ENCODE measurements at regions not wholly inside any gene's neighbourhood (a gene's known extent, or its start where the extent isn't known, plus 50 kb on each side); places are given as distances from the start of the nearest gene placed in this dataset.
"Not testable (repeated sequence)": the region's sequence is repeated elsewhere in the genome, so short reads cannot be mapped to it uniquely, and the experiment has no call there.

DNA sequence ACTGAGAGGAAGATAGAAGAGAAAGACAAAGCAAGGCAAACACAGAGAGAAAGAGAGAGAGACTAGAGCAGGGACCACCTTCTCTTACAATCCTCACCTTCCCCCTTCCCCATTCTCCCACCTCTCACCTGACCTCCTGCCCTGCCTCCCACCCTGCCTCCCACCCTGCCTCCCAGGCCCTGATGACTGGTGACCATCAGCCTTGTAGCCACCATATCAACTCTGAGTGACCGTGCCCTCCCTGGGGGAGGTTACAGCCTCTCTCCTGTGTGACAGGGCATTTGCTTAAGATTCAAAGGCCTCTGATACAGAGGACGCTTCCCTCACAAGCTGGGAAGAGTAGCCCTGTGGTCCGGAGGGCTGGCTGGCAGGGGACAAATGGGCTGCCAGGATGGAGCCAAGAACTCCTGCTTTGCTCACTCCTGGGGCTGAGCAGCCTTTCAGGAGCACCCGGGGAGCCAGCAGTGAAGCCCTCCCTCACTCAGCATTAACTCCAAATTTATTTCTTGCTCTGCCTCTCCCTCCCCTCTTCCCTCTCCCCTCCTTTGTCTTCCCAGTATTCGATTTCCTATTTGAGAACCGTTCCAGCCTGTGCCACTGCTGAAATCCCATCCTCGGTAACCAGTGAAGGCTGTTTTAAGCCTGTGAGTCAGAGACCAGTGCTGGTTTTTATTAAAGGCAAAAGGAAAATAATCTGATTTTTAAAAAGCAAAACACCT is 125.2 kb upstream of the SYT13 start:
- DNase-seq (ENCODE audit: low spot score), result no peak

DNA sequence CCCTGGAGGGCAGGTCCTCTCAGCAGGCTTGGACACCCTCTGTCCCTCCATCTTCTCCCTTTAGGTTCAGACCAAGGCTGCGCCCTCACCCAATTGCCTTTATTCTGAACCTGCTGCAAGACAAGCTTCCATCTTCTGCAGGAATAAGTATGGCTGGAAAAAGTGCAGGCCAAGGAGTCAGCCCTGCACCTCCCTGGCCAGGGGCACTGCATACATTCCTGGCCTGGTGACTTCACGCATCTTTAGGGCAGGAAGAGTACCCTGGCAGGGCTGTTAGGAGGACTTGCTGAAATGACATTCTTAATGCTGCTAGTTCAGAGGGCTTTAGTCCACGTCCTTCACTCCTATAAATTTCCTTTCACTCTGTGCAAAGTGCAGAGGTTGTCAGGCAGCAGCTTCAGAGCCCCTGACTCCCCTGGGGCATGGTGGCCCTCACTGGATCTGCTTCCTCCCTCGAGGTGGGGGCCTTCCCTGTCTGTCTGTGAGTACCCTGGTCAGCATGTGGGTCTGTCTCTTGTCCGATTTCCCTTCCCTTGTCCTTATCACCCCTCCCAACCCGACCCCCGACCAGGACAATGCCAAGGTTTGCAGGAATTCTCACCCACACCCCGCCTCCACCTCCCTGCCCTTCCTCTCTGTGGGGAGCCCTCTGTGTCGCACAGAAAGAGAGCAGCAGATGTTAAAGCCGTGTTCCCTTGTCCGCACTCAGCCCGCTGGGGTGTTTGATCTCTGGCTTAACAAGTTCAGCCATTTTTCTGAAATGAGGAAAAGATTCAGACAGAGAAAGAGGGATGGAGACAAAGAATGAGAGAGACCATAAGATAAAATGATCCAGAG is 124.5 kb upstream of the SYT13 start:
- in situ Hi-C loops (cut with MboI; ENCODE audit: low sequenced_read_pairs, unreplicated experiment), result no loop called here
- no peak for DNase-seq (ENCODE audit: low spot score)
- TF ChIP-seq, protein P1, sequence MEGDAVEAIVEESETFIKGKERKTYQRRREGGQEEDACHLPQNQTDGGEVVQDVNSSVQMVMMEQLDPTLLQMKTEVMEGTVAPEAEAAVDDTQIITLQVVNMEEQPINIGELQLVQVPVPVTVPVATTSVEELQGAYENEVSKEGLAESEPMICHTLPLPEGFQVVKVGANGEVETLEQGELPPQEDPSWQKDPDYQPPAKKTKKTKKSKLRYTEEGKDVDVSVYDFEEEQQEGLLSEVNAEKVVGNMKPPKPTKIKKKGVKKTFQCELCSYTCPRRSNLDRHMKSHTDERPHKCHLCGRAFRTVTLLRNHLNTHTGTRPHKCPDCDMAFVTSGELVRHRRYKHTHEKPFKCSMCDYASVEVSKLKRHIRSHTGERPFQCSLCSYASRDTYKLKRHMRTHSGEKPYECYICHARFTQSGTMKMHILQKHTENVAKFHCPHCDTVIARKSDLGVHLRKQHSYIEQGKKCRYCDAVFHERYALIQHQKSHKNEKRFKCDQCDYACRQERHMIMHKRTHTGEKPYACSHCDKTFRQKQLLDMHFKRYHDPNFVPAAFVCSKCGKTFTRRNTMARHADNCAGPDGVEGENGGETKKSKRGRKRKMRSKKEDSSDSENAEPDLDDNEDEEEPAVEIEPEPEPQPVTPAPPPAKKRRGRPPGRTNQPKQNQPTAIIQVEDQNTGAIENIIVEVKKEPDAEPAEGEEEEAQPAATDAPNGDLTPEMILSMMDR (IDR thresholded peaks at IDR 0.05; ENCODE audit: borderline replicate concordance, control extremely low read depth, extremely low read depth, insufficient read depth, missing control alignments), result no peak

More for the DNA sequence above, 125.2 kb upstream of the SYT13 start:
- TF ChIP-seq, protein P1 (IDR thresholded peaks at IDR 0.05; ENCODE audit: borderline replicate concordance, control extremely low read depth, extremely low read depth, insufficient read depth, missing control alignments), result no peak
- in situ Hi-C loops (cut with MboI; ENCODE audit: low sequenced_read_pairs, unreplicated experiment), result no loop called here

DNA sequence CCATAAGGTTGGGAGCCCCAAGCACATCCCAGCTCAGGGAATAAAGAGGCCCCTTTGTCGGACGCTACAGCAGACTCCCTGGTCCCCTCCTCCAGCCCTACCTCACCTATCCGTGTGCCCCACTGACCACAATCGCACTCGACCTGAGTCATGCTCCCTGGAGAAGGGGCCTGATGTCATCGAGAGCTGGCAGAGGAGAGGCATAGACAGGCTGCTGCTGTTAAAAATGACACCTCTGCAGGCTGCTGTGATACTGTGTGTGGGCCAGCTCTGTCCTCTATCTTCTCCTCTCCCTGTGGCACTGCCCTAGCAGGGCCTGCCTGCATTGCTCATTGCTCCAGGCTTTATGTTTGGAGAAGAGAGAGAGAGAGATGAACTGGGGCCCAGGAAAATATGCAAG is 123.4 kb upstream of the SYT13 start:
- in situ Hi-C loops (cut with MboI; ENCODE audit: low sequenced_read_pairs, unreplicated experiment), result no loop called here
- TF ChIP-seq, protein P1 (IDR thresholded peaks at IDR 0.05; ENCODE audit: borderline replicate concordance, control extremely low read depth, extremely low read depth, insufficient read depth, missing control alignments), result no peak
- no peak for DNase-seq (ENCODE audit: low spot score)

DNA sequence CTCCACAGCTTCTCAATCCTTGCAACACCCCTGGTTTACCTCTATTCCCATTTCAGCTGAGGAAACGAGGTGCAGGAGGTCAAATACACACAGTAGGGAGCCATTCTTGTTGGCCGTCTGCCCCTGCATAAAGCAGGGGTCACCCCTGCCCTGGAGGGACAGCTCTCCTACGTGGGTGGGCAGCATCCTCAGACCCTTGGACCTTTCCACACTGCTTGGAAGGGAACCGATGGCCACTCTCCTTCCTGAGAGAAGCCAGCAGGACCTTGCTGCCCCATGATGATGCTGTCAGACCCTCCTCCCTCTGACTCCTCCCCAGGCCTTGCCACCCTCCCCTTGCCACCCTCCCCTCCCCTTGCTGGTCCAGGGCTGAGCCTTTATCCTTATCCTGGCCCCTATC is 121.1 kb upstream of the SYT13 start:
- TF ChIP-seq, protein P1 (IDR thresholded peaks at IDR 0.05; ENCODE audit: borderline replicate concordance, control extremely low read depth, extremely low read depth, insufficient read depth, missing control alignments), result no peak
- in situ Hi-C loops (cut with MboI; ENCODE audit: low sequenced_read_pairs, unreplicated experiment), result no loop called here
- no peak for DNase-seq (ENCODE audit: low spot score)

DNA sequence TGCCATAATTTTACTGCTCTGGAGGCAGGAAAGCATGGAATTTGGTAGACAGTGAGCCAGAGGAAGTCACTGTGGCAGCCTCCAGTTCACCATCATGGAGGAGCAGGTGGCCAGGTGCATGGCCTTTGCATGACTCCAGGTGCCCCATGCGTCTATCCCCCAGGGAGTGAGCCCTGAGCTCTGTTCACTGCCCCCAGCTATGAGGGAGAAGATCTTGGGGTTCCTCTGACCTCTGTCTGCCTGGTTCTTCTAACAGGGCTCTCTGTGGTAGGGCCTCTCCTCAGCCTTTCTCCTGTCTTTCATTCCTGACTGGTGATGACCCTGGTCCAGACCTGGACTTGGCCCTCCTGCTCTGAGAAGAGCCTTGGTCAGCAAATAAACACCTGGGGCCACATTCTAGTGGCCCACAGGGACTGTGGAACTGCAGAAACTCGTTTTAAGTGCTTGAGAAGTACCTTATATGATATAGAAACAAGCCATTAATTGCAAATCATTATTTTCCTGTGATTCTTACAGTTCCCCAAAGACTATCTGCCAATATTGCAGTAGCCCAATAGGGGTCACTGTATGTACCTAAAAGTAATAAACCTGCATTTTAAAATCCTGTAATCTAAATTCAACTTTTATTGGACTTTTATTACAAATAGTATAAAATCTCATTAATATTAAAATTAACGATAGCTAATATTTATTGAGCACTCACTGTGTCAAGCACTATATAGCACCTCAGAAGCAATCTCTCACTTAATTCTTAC is 120.0 kb upstream of the SYT13 start:
- no peak for DNase-seq (ENCODE audit: low spot score)
- in situ Hi-C loops (cut with MboI; ENCODE audit: low sequenced_read_pairs, unreplicated experiment), result no loop called here
- TF ChIP-seq, protein P1 (IDR thresholded peaks at IDR 0.05; ENCODE audit: borderline replicate concordance, control extremely low read depth, extremely low read depth, insufficient read depth, missing control alignments), result no peak

DNA sequence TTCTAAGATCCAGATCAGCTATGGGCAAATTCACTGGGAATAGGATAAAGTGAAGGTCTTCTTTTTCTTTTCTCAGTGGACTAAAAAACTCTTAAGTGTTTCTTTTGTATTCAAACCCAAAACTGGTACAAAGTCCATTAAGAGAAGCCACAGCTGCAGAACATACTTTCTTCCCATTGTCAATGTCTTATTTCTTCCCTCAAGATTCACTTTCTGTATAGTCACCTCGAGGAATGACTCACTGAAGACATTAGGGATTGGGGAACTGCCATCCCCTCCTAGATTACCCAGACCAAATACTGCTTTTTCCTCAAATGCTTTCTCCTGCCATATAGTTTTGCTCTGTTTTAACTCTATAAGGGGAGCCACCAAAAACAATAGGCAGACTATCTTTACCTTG is 117.4 kb upstream of the SYT13 start:
- in situ Hi-C loops (cut with MboI; ENCODE audit: low sequenced_read_pairs, unreplicated experiment); DNase-seq (ENCODE audit: low spot score): not testable (repeated sequence)

Data from GM13976 (cell line).